NCI-H2227 (cell line): ENCODE measurements at regions not wholly inside any gene's neighbourhood (a gene's known extent, or its start where the extent isn't known, plus 50 kb on each side); places are given as distances from the start of the nearest gene placed in this dataset.
"Not testable (repeated sequence)": the region's sequence is repeated elsewhere in the genome, so short reads cannot be mapped to it uniquely, and the experiment has no call there.

ENCODE experiments used
- DNase-seq: peaks from one replicate; lab custom pipeline; 2025; ENCODE audit not compliant: unreplicated experiment; lab: John Stamatoyannopoulos, UW

GRCh38 chr4:151459375-151459774, 50.4 kb downstream of the FHIP1A start:
- no peak for DNase-seq

- no peak for DNase-seq
Observed at GRCh38 chr4:151460434-151460833, 51.5 kb downstream of the FHIP1A start.

- DNase-seq: no peak
Observed at GRCh38 chr4:151462554-151462953, 53.6 kb downstream of the FHIP1A start.

- DNase-seq: no peak
Observed at GRCh38 chr4:151468715-151469696, 60.0 kb downstream of the FHIP1A start.

- DNase-seq: no peak
Observed at GRCh38 chr4:151469970-151470369, 61.0 kb downstream of the FHIP1A start.

- no peak for DNase-seq
Observed at GRCh38 chr4:151471728-151472127, 62.8 kb downstream of the FHIP1A start.

GRCh38 chr4:151472297-151472696, 63.3 kb downstream of the FHIP1A start:
- DNase-seq: no peak

GRCh38 chr4:151472711-151473110, 63.7 kb downstream of the FHIP1A start:
- DNase-seq: no peak

- DNase-seq: no peak
Observed at GRCh38 chr4:151473521-151474097, 64.6 kb downstream of the FHIP1A start.

GRCh38 chr4:151475035-151475714, 66.2 kb downstream of the FHIP1A start:
- no peak for DNase-seq

- no peak for DNase-seq
Observed at GRCh38 chr4:151481813-151482212, 72.8 kb downstream of the FHIP1A start.

- no peak for DNase-seq
Observed at GRCh38 chr4:151484396-151485102, 75.6 kb downstream of the FHIP1A start.

GRCh38 chr4:151485541-151486131, 76.7 kb downstream of the FHIP1A start:
- no peak for DNase-seq

- DNase-seq: no peak
Observed at GRCh38 chr4:151486168-151486567, 77.2 kb downstream of the FHIP1A start.

GRCh38 chr4:151488968-151489367, 80.0 kb downstream of the FHIP1A start:
- DNase-seq: no peak

- no peak for DNase-seq
Observed at GRCh38 chr4:151489462-151490203, 80.7 kb downstream of the FHIP1A start.

- not testable (repeated sequence) for DNase-seq
Observed at GRCh38 chr4:151495612-151496011, 86.6 kb downstream of the FHIP1A start.

GRCh38 chr4:151511548-151511947, 102.6 kb downstream of the FHIP1A start:
- DNase-seq: not testable (repeated sequence)

- DNase-seq: no peak
Observed at GRCh38 chr4:151517896-151518295, 108.9 kb downstream of the FHIP1A start.

GRCh38 chr4:151518359-151518758, 109.4 kb downstream of the FHIP1A start:
- DNase-seq: no peak
